ENCODE measurements at regions not wholly inside any gene's neighbourhood (a gene's known extent, or its start where the extent isn't known, plus 50 kb on each side); places are given as distances from the start of the nearest gene placed in this dataset.

GRCh38 chr15:62709261-62709660 is 333.3 kb upstream of the TPM1 start:
- no peak overlapping the region for H3K4me2 ChIP-seq (ENCODE audit: control insufficient read depth, extremely low read depth, insufficient read depth, low read depth, low read length)
- no peaks in the 10 kb centered on the region for H3K79me2 ChIP-seq (ENCODE audit: control insufficient read depth, insufficient read depth, low read length)
- H2AFZ ChIP-seq (ENCODE audit: control insufficient read depth, low read length) = no peak overlapping the region
- no peaks in the 10 kb centered on the region for H4K20me1 ChIP-seq (ENCODE audit: control insufficient read depth, extremely low read depth, insufficient read depth, low read length)
- H3K9me3 ChIP-seq (ENCODE audit: control insufficient read depth, low read depth, low read length) = no peaks in the 10 kb centered on the region
- TF ChIP-seq CTCF (optimal IDR thresholded peaks at IDR 0.05 in 1 of 3, IDR thresholded peaks at IDR 0.05 in 1 of 3, conservative IDR thresholded peaks at IDR 0.05 in 1 of 3; ENCODE audit: extremely low read depth in 1 of 3, insufficient read depth in 2 of 3, low read length in 3 of 3) (no peak), EZH2 (IDR thresholded peaks at IDR 0.05; ENCODE audit: low read length) (no peak)
- no peaks in the 10 kb centered on the region for H3K4me1 ChIP-seq (ENCODE audit: control insufficient read depth, extremely low read depth, insufficient read depth, low read length)
- no peak overlapping the region for H3K9ac ChIP-seq (ENCODE audit: control insufficient read depth, extremely low read depth, insufficient read depth, low read length)
- H3K27me3 ChIP-seq (ENCODE audit: control insufficient read depth, extremely low read depth, insufficient read depth, low read length) = no peaks in the 10 kb centered on the region
- H3K36me3 ChIP-seq (ENCODE audit: control insufficient read depth in 2 of 2, extremely low read depth in 1 of 2, insufficient read depth in 2 of 2, low read length in 2 of 2) = no peaks in the 10 kb centered on the region
- DNase-seq (ENCODE audit: low read depth, low spot score) (no peak), FAIRE-seq (no peak)
- no peak overlapping the region for H3K4me3 ChIP-seq (ENCODE audit: control insufficient read depth in 2 of 3, extremely low read depth in 1 of 3, insufficient read depth in 2 of 3, low read depth in 1 of 3, low read length in 3 of 3)
- dilution Hi-C loops (cut with MboI; ENCODE audit: extremely low pct_ligation_motif_present, low sequenced_read_pairs) = no loop called here
- H3K9me1 ChIP-seq (ENCODE audit: control insufficient read depth, extremely low read depth, insufficient read depth, low read length) = no peaks in the 10 kb centered on the region
- no peak overlapping the region for H3K27ac ChIP-seq (ENCODE audit: control insufficient read depth, insufficient read depth, low read length)

- Histone ChIP-seq H3K79me2 (ENCODE audit: control insufficient read depth, insufficient read depth, low read length) (no peaks in the 10 kb centered on the region), H3K9ac (ENCODE audit: control insufficient read depth, extremely low read depth, insufficient read depth, low read length) (no peak overlapping the region), H3K4me2 (ENCODE audit: control insufficient read depth, extremely low read depth, insufficient read depth, low read depth, low read length) (no peak overlapping the region), H2AFZ (ENCODE audit: control insufficient read depth, low read length) (no peak overlapping the region), H3K9me1 (ENCODE audit: control insufficient read depth, extremely low read depth, insufficient read depth, low read length) (no peaks in the 10 kb centered on the region), H3K36me3 (ENCODE audit: control insufficient read depth in 2 of 2, extremely low read depth in 1 of 2, insufficient read depth in 2 of 2, low read length in 2 of 2) (no peaks in the 10 kb centered on the region), H3K4me3 (ENCODE audit: control insufficient read depth in 2 of 3, extremely low read depth in 1 of 3, insufficient read depth in 2 of 3, low read depth in 1 of 3, low read length in 3 of 3) (no peak overlapping the region), H3K4me1 (ENCODE audit: control insufficient read depth, extremely low read depth, insufficient read depth, low read length) (no peaks in the 10 kb centered on the region), H3K9me3 (ENCODE audit: control insufficient read depth, low read depth, low read length) (no peaks in the 10 kb centered on the region), H3K27me3 (ENCODE audit: control insufficient read depth, extremely low read depth, insufficient read depth, low read length) (no peaks in the 10 kb centered on the region), H3K27ac (ENCODE audit: control insufficient read depth, insufficient read depth, low read length) (no peak overlapping the region), H4K20me1 (ENCODE audit: control insufficient read depth, extremely low read depth, insufficient read depth, low read length) (no peaks in the 10 kb centered on the region)
- FAIRE-seq (no peak), DNase-seq (ENCODE audit: low read depth, low spot score) (no peak)
- dilution Hi-C loops (cut with MboI; ENCODE audit: extremely low pct_ligation_motif_present, low sequenced_read_pairs) = no loop called here
- TF ChIP-seq EZH2 (IDR thresholded peaks at IDR 0.05; ENCODE audit: low read length) = no peak
Measured at GRCh38 chr15:62711691-62712454, 330.7 kb upstream of the TPM1 start.

GRCh38 chr15:62712455-62712839 is 330.1 kb upstream of the TPM1 start:
- no peak overlapping the region for H2AFZ ChIP-seq (ENCODE audit: control insufficient read depth, low read length)
- H3K79me2 ChIP-seq (ENCODE audit: control insufficient read depth, insufficient read depth, low read length) = no peaks in the 10 kb centered on the region
- H3K4me1 ChIP-seq (ENCODE audit: control insufficient read depth, extremely low read depth, insufficient read depth, low read length) = no peaks in the 10 kb centered on the region
- no peaks in the 10 kb centered on the region for H3K36me3 ChIP-seq (ENCODE audit: control insufficient read depth in 2 of 2, extremely low read depth in 1 of 2, insufficient read depth in 2 of 2, low read length in 2 of 2)
- H4K20me1 ChIP-seq (ENCODE audit: control insufficient read depth, extremely low read depth, insufficient read depth, low read length) = no peaks in the 10 kb centered on the region
- no peak overlapping the region for H3K4me2 ChIP-seq (ENCODE audit: control insufficient read depth, extremely low read depth, insufficient read depth, low read depth, low read length)
- no peaks in the 10 kb centered on the region for H3K9me3 ChIP-seq (ENCODE audit: control insufficient read depth, low read depth, low read length)
- FAIRE-seq (no peak), DNase-seq (ENCODE audit: low read depth, low spot score) (no peak)
- H3K27ac ChIP-seq (ENCODE audit: control insufficient read depth, insufficient read depth, low read length) = no peak overlapping the region
- dilution Hi-C loops (cut with MboI; ENCODE audit: extremely low pct_ligation_motif_present, low sequenced_read_pairs) = no loop called here
- H3K9ac ChIP-seq (ENCODE audit: control insufficient read depth, extremely low read depth, insufficient read depth, low read length) = no peak overlapping the region
- no peak overlapping the region for H3K4me3 ChIP-seq (ENCODE audit: control insufficient read depth in 2 of 3, extremely low read depth in 1 of 3, insufficient read depth in 2 of 3, low read depth in 1 of 3, low read length in 3 of 3)
- H3K9me1 ChIP-seq (ENCODE audit: control insufficient read depth, extremely low read depth, insufficient read depth, low read length) = no peaks in the 10 kb centered on the region
- TF ChIP-seq CTCF (optimal IDR thresholded peaks at IDR 0.05 in 1 of 3, IDR thresholded peaks at IDR 0.05 in 1 of 3, conservative IDR thresholded peaks at IDR 0.05 in 1 of 3; ENCODE audit: extremely low read depth in 1 of 3, insufficient read depth in 2 of 3, low read length in 3 of 3) = no peak
- no peak for TF ChIP-seq EZH2 (IDR thresholded peaks at IDR 0.05; ENCODE audit: low read length)
- no peaks in the 10 kb centered on the region for H3K27me3 ChIP-seq (ENCODE audit: control insufficient read depth, extremely low read depth, insufficient read depth, low read length)

Data from keratinocyte (primary cell).